B cell (primary cell): ENCODE measurements at regions not wholly inside any gene's neighbourhood (a gene's known extent, or its start where the extent isn't known, plus 50 kb on each side); places are given as distances from the start of the nearest gene placed in this dataset.

Source experiments
- CTCF ChIP-seq: fragments of 200-600 bp; IDR thresholded peaks from one replicate; pipeline ENCODE4 v1.8.0; 2022; ENCODE audit warnings: antibody characterized with exemption, mild to moderate bottlenecking
- EZH2 ChIP-seq: IDR thresholded peaks from 2 replicates; pipeline ENCODE4 v1.6.1; 2012; ENCODE audit warnings: borderline replicate concordance, low read depth, mild to moderate bottlenecking, moderate library complexity, low read length; ENCODE audit not compliant: insufficient read depth, poor library complexity, severe bottlenecking

GRCh38 chr2:116133381-116133942, 1681.0 kb upstream of the DDX18 start:
- TF ChIP-seq CTCF (no peak), EZH2 (no peak)
